ENCODE measurements at regions not wholly inside any gene's neighbourhood (a gene's known extent, or its start where the extent isn't known, plus 50 kb on each side); places are given as distances from the start of the nearest gene placed in this dataset.

DNA sequence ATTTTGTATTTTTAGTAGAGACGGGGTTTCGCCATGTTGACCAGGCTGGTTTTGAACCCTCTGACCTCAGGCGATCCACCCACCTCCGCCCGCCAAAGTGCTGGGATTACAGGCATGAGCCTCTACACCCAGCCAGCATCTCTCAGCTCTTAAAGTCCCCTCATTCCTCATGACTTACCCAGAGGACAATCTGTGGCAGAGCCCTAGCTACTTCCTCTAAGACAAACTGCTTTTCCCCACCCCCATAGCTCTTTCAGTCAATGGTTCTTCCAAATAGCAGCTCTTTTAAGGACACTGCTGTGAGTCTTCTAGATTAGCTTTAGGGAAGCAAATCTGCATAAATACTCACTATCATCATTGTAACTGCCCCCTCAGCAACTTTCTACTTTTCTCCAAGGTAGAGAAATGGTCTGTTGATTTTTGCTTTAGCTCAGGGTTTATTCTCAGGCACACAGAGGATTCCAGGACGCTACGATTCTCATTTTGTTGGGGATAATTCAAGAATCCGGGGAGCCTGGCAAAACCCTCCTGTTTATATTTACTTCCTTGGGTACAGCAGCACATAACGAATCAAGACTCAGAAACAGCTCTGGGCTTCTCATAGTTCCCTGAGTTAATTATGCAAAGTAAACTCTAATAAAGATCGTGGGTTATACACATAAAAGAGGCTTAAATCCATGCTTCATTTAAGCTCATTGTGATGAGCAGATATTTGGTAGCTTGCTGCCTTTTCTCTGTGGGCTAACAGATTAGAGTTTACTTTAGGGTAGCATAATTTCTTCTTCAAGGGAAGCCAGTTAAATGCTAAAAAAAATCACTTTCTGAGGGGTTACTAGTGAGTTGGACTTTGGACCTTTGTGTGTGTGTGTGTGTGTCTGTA is 357.4 kb downstream of the TDRD3 start:
- TF ChIP-seq POLR2A (IDR thresholded peaks at IDR 0.05; ENCODE audit: low read length) (no peak), GATA1 (IDR thresholded peaks at IDR 0.05; ENCODE audit: low read depth, low read length) (no peak)
